Loucy (cell line): ENCODE measurements at regions not wholly inside any gene's neighbourhood (a gene's known extent, or its start where the extent isn't known, plus 50 kb on each side); places are given as distances from the start of the nearest gene placed in this dataset.

Experiments
- EZH2phosphoT487 ChIP-seq: fragments of 200-600 bp; IDR thresholded peaks from 2 replicates; pipeline ENCODE4 v1.6.1; 2018; ENCODE audit warnings: antibody characterized with exemption, mild to moderate bottlenecking, moderate library complexity, borderline replicate concordance
- TF ChIP-seq, protein P1 (sequence below): fragments of 200-600 bp; sonication (generic); conservative IDR thresholded peaks from 2 replicates; pipeline ENCODE4 v1.5.1; 2014; ENCODE audit warnings: mild to moderate bottlenecking, antibody characterized with exemption, low read length

DNA sequence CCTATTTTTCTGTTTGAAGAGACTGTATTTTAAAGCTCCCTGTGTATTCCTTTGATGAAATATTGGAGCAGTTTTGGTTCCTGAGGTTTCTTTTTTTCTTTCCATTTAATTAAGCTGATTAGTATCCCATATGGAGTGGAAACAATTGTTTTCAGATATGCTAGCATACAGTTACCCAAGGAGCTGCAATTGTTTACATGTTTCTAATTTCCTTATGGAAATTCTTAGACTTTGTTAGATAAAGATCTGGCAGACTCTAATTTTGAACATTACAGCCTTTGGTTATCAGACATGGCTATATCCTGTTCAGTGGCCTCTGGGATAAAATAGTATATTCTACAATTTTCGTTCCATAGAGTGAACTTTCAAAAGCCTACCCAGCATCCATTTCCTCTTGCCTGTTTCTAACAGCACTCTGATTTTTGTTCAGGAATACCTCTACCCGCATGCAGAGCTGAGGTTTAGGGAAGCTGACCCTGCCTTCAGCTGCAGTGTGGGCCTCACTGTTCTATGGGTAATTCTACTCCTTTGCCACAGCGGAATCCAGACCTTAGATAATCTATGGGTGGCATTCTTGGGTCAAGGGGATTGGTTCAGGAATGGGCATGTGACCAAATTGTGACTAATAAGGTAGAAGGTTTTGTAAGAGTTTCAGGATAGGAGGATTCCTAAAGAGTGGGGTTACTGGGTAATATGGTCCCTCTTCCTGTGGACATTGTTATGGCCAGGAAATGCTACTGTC is 161.1 kb upstream of the ANKRD28 start:
- TF ChIP-seq, protein P1, sequence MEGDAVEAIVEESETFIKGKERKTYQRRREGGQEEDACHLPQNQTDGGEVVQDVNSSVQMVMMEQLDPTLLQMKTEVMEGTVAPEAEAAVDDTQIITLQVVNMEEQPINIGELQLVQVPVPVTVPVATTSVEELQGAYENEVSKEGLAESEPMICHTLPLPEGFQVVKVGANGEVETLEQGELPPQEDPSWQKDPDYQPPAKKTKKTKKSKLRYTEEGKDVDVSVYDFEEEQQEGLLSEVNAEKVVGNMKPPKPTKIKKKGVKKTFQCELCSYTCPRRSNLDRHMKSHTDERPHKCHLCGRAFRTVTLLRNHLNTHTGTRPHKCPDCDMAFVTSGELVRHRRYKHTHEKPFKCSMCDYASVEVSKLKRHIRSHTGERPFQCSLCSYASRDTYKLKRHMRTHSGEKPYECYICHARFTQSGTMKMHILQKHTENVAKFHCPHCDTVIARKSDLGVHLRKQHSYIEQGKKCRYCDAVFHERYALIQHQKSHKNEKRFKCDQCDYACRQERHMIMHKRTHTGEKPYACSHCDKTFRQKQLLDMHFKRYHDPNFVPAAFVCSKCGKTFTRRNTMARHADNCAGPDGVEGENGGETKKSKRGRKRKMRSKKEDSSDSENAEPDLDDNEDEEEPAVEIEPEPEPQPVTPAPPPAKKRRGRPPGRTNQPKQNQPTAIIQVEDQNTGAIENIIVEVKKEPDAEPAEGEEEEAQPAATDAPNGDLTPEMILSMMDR = no peak
- no peak for TF ChIP-seq EZH2phosphoT487
